HG02642 (cell line): ENCODE measurements at regions not wholly inside any gene's neighbourhood (a gene's known extent, or its start where the extent isn't known, plus 50 kb on each side); places are given as distances from the start of the nearest gene placed in this dataset.

Experiments used
- ATAC-seq: cut with Tn5 transposase; IDR thresholded peaks from one replicate; pipeline ENCODE4 v1.9.1; 2021; ENCODE audit warnings: mild to moderate bottlenecking; ENCODE audit not compliant: unreplicated experiment, poor library complexity

- no peak for ATAC-seq
These were observed 143.3 kb upstream of the RPS6KA3 start for GRCh38 chrX:20409991-20410390.

DNA sequence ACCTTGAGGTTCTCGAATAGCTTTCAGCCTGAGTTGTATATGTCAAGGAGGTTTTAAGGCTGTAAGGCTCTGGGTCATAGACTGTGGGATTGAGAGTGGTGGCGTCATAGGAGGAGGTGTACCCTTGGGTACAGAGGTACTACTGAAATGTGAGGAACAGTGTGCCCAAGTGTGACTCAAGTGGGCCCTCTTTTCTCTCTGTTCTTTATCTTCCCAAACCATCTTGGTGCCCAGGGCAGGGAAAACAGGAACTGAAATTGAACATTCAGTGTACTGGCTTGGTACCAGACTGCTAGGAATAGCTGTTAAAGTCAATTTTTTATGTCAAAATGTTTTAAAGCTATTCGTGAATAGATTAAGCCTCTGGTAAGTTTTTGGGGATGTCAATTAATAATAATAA, 136.2 kb upstream of the RPS6KA3 start:
- no peak for ATAC-seq

DNA sequence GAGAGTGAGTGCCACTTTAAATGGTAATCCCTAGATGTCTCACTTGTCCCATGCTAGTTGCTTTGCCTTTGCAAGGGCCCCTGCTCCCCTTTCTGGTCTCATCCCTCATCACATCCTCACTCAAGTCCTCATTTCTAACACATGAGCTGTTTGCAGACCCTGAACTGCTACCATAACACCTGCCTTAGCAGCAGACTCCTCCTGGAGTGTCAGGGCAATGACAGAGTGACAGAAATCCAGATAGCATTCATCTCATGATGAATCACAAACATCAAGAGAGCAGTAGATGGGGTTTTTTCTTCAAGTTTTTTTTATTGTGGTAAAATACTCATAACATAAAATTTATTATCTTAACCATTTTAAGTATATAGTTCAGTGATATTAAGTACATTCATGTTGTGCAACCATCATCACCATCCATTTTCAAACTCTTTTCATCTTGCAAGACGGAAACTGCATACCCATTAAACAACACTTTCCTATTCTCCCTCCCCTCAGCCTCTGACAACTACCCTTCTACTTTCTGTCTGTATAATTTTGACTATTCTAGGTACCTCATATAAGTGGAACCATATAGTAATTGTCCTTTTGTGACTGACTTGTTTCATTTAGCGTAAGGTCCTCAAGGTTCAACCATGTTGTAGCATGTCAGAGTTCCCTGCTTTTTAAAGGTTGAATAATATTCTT, 133.2 kb upstream of the RPS6KA3 start:
- no peak for ATAC-seq

- no peak for ATAC-seq
These were observed 130.9 kb upstream of the RPS6KA3 start for GRCh38 chrX:20397587-20397986.

DNA sequence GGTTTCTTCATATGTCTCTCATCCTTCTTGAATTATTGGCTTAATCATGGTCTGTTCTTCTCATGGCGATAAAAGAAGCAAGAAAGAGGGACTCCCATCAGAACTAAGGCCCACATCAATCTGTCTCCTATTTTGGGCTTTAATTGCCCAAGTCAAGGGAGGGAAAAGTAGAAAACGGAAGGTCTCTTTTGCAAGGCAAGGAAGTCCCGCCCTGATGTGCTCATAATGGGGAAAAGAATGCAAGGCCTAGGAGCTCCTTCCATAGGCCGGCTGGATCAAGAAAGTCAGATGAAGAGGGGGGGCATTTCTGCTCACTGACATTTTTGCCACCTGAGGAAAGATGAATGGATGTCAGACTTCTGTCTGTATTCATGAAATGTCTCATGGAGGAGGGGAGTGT, 127.7 kb upstream of the RPS6KA3 start:
- ATAC-seq = no peak

- no peak for ATAC-seq
These were observed 127.2 kb upstream of the RPS6KA3 start for GRCh38 chrX:20393944-20394343.

DNA sequence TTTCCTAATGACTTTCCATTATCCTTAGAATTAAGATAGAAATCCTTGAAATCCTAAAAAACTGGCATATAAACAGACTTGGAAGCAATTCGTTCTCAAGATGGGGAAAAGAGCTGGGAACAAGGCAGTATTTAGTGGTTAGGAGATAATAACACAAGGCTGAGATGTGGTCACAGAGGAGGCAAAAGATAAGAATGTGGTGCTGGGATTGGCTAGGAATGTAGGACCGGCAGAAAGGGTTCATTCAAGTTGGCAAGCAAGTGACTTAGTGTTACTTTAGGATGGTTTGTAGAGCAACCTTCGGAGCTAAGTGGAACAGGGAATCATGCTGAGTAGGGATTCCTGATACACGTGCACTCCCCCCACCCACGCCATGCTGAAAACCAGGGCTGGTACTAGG, 121.9 kb upstream of the RPS6KA3 start:
- ATAC-seq = no peak

GRCh38 chrX:20383477-20383876, 116.8 kb upstream of the RPS6KA3 start:
- ATAC-seq = no peak

- peak; percentile 63 for ATAC-seq
These were observed 116.0 kb upstream of the RPS6KA3 start for GRCh38 chrX:20382518-20383297.

DNA sequence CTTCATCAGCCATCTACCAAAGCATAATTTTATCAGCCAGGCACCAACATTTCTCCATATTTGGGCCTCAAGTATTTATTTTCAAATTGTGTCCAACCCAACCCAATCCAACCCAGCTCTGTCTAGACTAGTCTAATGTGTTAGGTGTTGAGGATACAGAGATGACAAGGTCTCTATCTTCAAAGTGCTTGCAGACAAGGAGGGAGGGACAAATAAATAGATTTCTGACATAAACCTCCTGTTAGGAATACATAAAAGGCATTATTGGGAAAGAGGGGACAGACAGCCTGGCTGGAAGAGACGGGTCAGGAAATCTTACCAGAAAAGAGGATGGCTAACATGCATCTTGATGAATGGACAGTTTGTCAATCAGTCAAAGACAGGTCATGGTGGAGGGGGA, 115.4 kb upstream of the RPS6KA3 start:
- ATAC-seq = no peak

GRCh38 chrX:20378233-20378920, 111.7 kb upstream of the RPS6KA3 start:
- peak; percentile 48 for ATAC-seq

- no peak for ATAC-seq
These were observed 108.3 kb upstream of the RPS6KA3 start for GRCh38 chrX:20374900-20375438.

GRCh38 chrX:20374450-20374849, 107.7 kb upstream of the RPS6KA3 start:
- no peak for ATAC-seq

DNA sequence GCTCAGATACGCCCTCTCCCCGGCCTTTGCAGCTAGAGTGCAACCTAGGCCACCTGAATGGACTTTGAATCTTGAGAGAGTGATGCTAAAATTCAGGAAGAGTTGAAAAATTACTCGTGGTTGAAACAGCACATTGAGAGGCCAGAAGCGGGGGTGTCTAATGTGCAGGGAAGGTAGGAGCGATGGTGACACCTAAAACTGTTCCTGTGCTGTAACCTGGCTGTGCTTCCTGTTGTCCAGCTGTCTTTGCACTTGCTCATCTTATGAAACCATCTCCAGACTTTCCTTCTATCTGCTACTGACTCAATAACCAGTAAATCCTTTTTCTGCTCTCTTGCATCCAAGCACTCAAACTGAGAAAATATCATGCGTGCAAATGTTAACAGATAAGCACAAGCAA, 106.4 kb upstream of the RPS6KA3 start:
- no peak for ATAC-seq

DNA sequence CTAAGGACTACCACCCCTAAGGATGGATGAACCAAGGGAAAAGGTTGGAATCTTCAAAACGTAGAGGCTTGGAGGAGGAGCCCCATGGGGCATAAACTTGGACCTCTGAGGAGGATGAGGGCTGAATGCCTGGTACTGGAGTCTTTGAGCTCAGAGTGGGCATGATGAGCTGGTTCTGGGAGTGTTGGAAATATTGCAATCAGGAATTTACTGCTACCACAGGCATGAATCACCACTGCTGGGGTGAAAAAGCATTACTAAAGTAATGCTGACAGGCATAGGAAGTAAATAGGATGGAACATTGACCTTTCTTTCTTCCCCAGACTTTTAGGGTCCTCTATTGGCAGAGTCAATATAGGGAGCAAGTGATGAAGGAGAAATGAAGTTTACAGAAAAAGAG, 105.8 kb upstream of the RPS6KA3 start:
- no peak for ATAC-seq

DNA sequence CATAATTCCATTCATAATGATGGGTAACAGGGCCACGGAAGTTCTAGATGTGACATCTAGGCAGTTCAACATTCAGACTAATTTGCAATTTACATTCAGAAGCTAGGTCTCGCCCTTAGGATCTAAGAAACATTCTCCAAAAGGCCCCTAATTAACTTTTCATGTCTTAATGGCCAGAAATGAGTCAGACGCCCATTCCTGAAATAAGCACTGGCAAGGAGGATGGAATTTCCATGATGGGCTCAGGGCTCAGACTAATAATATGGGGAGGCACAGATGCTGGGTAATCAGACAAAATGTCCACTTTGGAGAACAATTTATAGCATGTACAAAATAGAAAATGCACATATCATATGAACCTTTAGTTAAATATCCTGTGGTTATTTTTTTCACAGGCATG, 102.8 kb upstream of the RPS6KA3 start:
- no peak for ATAC-seq

GRCh38 chrX:20364238-20364637, 97.5 kb upstream of the RPS6KA3 start:
- ATAC-seq = no peak

DNA sequence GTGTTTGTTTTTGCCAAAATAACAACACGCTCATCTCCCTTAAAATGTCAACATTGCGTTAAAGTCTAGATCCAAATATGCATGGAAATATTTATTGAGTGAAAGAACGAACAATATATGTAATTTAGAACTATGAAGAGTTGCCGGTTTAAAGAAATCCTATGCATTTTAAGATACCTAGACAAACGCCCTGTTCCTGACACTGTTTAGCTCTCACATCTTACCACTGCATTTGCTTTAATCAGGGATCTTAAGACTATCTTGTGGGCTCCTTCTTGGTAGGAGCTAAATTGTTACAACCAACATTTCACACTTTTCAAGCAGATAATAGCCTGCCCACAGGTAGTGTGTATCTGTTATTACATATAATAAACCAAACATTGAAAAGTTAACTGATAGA, 96.6 kb upstream of the RPS6KA3 start:
- ATAC-seq = no peak

- ATAC-seq = no peak
These were observed 95.9 kb upstream of the RPS6KA3 start for GRCh38 chrX:20362268-20363267.

DNA sequence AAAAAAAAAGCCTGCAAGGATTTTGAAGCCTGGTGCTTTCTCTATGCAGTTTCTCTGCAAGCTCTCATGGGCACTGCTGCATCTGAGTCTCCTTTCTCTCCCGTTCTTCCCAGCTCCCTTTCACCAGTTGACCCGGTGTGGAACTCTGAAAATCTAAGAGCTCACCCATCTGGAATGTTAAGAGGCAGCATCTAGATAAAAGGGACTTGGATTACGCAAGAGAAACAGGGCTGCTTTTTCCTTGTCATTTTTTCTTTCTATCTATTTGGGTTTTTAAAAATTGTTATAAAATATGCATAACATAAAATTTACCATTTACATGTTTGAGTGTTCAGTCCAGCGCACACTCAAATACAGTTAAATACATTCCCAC, 95.2 kb upstream of the RPS6KA3 start:
- ATAC-seq = no peak
